ENCODE measurements at regions not wholly inside any gene's neighbourhood (a gene's known extent, or its start where the extent isn't known, plus 50 kb on each side); places are given as distances from the start of the nearest gene placed in this dataset.

DNA sequence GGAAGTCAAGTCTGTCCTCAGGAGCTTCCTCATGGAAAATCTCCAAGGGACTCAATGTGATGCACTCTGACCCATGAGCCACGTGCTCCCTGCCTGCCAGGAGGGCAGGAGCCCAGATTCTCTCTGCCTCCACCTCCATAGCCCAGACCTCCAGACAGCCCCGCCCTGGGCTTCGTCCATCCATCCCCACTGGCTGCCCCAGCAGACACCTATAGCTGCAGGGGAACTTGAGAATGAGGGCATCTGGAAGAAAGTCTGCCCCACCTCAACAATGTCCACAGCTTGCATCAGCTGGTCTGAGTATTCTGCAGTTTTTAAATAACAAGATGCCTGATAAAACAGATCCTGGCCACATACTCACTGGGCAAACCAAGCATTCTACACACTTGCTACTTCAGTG is 418.8 kb upstream of the SMIM21 start:
- TF ChIP-seq, protein P1, sequence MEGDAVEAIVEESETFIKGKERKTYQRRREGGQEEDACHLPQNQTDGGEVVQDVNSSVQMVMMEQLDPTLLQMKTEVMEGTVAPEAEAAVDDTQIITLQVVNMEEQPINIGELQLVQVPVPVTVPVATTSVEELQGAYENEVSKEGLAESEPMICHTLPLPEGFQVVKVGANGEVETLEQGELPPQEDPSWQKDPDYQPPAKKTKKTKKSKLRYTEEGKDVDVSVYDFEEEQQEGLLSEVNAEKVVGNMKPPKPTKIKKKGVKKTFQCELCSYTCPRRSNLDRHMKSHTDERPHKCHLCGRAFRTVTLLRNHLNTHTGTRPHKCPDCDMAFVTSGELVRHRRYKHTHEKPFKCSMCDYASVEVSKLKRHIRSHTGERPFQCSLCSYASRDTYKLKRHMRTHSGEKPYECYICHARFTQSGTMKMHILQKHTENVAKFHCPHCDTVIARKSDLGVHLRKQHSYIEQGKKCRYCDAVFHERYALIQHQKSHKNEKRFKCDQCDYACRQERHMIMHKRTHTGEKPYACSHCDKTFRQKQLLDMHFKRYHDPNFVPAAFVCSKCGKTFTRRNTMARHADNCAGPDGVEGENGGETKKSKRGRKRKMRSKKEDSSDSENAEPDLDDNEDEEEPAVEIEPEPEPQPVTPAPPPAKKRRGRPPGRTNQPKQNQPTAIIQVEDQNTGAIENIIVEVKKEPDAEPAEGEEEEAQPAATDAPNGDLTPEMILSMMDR (conservative IDR thresholded peaks at IDR 0.05 in 1 of 2, IDR thresholded peaks at IDR 0.05 in 1 of 2; ENCODE audit: low read depth in 1 of 2, low read length in 2 of 2) = no peak
- no peak for TF ChIP-seq EZH2 (IDR thresholded peaks at IDR 0.05; ENCODE audit: low read length, missing control alignments)

Data from fibroblast of lung (primary cell).